ENCODE measurements at regions not wholly inside any gene's neighbourhood (a gene's known extent, or its start where the extent isn't known, plus 50 kb on each side); places are given as distances from the start of the nearest gene placed in this dataset.

DNA sequence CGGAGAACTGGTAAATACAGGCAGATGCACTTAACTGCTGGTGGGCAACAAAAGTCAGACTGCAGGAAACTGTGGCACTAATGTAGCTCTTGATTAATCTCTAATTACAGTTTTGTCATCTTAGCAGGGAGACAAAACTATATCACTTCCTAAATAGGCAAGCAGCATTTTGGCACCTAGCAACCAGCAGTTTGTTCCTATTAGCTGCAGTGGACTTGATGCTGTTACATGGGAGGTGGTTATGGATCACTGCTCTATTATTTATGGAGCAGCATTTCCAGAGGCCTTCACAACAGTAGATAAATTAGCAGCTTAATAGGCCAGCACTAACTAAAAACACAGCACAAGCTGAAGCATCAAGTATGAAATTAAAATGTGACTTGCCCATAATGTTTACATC lies 518.3 kb upstream of the ITGA1 start:
- no peak overlapping the region for H3K4ac ChIP-seq (replicated peaks; ENCODE audit: insufficient read length, low read depth, low read length)
- H2BK20ac ChIP-seq (ENCODE audit: low read length) = no peak overlapping the region
- H2BK120ac ChIP-seq (replicated peaks; ENCODE audit: low read depth, low read length) = no peak overlapping the region
- TF ChIP-seq CBX8 (IDR thresholded peaks at IDR 0.05; ENCODE audit: borderline replicate concordance, low read depth, low read length) (no peak), POU5F1 (IDR thresholded peaks at IDR 0.05; ENCODE audit: low read depth, low read length) (no peak), TAF7 (optimal IDR thresholded peaks at IDR 0.05; ENCODE audit: borderline replicate concordance, low read depth, low read length) (no peak), SAP30 (IDR thresholded peaks at IDR 0.05; ENCODE audit: insufficient read depth, insufficient replicate concordance, low read length) (no peak), KDM1A (IDR thresholded peaks at IDR 0.05; ENCODE audit: borderline replicate concordance, low read length) (no peak), SUZ12 (IDR thresholded peaks at IDR 0.05; ENCODE audit: low read length) (no peak), JUN (IDR thresholded peaks at IDR 0.05; ENCODE audit: low read depth, low read length) (no peak), YY1 (IDR thresholded peaks at IDR 0.05; ENCODE audit: low read depth, low read length) (no peak), CTBP2 (IDR thresholded peaks at IDR 0.05; ENCODE audit: borderline replicate concordance, insufficient read depth, insufficient read length, low read length) (no peak), SIRT6 (IDR thresholded peaks at IDR 0.05; ENCODE audit: low read length) (no peak), NANOG (IDR thresholded peaks at IDR 0.05; ENCODE audit: insufficient read depth, low read depth, low read length, poor library complexity, severe bottlenecking) (no peak)
- TF ChIP-seq, protein P1, sequence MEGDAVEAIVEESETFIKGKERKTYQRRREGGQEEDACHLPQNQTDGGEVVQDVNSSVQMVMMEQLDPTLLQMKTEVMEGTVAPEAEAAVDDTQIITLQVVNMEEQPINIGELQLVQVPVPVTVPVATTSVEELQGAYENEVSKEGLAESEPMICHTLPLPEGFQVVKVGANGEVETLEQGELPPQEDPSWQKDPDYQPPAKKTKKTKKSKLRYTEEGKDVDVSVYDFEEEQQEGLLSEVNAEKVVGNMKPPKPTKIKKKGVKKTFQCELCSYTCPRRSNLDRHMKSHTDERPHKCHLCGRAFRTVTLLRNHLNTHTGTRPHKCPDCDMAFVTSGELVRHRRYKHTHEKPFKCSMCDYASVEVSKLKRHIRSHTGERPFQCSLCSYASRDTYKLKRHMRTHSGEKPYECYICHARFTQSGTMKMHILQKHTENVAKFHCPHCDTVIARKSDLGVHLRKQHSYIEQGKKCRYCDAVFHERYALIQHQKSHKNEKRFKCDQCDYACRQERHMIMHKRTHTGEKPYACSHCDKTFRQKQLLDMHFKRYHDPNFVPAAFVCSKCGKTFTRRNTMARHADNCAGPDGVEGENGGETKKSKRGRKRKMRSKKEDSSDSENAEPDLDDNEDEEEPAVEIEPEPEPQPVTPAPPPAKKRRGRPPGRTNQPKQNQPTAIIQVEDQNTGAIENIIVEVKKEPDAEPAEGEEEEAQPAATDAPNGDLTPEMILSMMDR (IDR thresholded peaks at IDR 0.05; ENCODE audit: control extremely low read depth in 1 of 3, insufficient read depth in 1 of 3, low read depth in 1 of 3, low read length in 3 of 3) = no peak
- no peaks in the 10 kb centered on the region for H3K23me2 ChIP-seq (ENCODE audit: low read depth, low read length)
- no peaks in the 10 kb centered on the region for H3K9me3 ChIP-seq (ENCODE audit: insufficient read depth in 2 of 2, low read depth in 1 of 2, low read length in 1 of 2)
- H2AFZ ChIP-seq (ENCODE audit: low read length) = peak overlapping the region; percentile 31; the same call in 1 of the 2 replicates
- no peak overlapping the region for H3K4me2 ChIP-seq (ENCODE audit: insufficient read depth in 1 of 2, low read depth in 2 of 2, low read length in 2 of 2)
- no peaks in the 10 kb centered on the region for H3K79me1 ChIP-seq (ENCODE audit: low read depth, low read length)
- no peak overlapping the region for H3K14ac ChIP-seq (ENCODE audit: insufficient read length)
- H3K27me3 ChIP-seq (replicated peaks in 1 of 4; ENCODE audit: control insufficient read depth in 3 of 4, extremely low read depth in 1 of 4, insufficient read depth in 3 of 4, low read length in 3 of 4) = no peaks in the 10 kb centered on the region
- H3K4me3 ChIP-seq (ENCODE audit: extremely low read depth in 1 of 4, insufficient read depth in 2 of 4, low read depth in 3 of 4, low read length in 4 of 4) = no peak overlapping the region
- no peak overlapping the region for H2BK5ac ChIP-seq (ENCODE audit: low read depth, low read length)
- H3K18ac ChIP-seq (ENCODE audit: extremely low read depth, low read length) = no peak overlapping the region
- POLR2A ChIA-PET (ENCODE audit: partially characterized antibody) = no interaction called here
- no peak for FAIRE-seq
- CTCF ChIA-PET (ENCODE audit: partially characterized antibody) = no interaction called here
- no peaks in the 10 kb centered on the region for H3K79me2 ChIP-seq (ENCODE audit: control insufficient read depth in 1 of 2, insufficient read depth in 2 of 2, low read length in 2 of 2)
- H2BK15ac ChIP-seq (ENCODE audit: low read length) = no peak overlapping the region
- no peak overlapping the region for H4K5ac ChIP-seq (ENCODE audit: insufficient read length, low read depth, low read length)
- no peak overlapping the region for H3K56ac ChIP-seq (replicated peaks; ENCODE audit: insufficient read length, low read depth, low read length)
- H3K36me3 ChIP-seq (ENCODE audit: control insufficient read depth in 2 of 4, insufficient read depth in 4 of 4, low read length in 3 of 4) = no peaks in the 10 kb centered on the region
- no peak overlapping the region for H2AK5ac ChIP-seq (ENCODE audit: low read depth, low read length)
- H2BK12ac ChIP-seq (ENCODE audit: low read depth, low read length) = no peak overlapping the region
- no peak overlapping the region for H3K27ac ChIP-seq (ENCODE audit: low read depth, low read length)
- DNase-seq (ENCODE audit: low read depth in 1 of 2, low spot score in 2 of 2) = no peak
- 96% methylated on average over 1 of the region's 1 CpG; no CpG with 5 or more reads in 1 of the 2 experiments for WGBS, 2 experiments (ENCODE audit: extremely low coverage in 1 of 2, insufficient coverage in 1 of 2, insufficient read length in 1 of 2, insufficient replicate concordance in 2 of 2, low coverage in 1 of 2, low lambda C conversion rate in 2 of 2, missing lambda C conversion rate in 1 of 2)
- no peak overlapping the region for H3K9ac ChIP-seq (replicated peaks in 1 of 4; ENCODE audit: extremely low read depth in 1 of 4, low read depth in 3 of 4, low read length in 3 of 4)
- H3K23ac ChIP-seq (ENCODE audit: insufficient read length) = no peak overlapping the region
- H4K91ac ChIP-seq (replicated peaks; ENCODE audit: insufficient read length, low read length) = no peak overlapping the region
- peaks cover 0 to 8% (median 2%) of the 10 kb centered on the region in 4 experiments; a peak in 3 of 7 replicates for H3K4me1 ChIP-seq (replicated peaks in 1 of 4; ENCODE audit: control insufficient read depth in 3 of 4, insufficient read depth in 4 of 4, low read length in 3 of 4)
- H4K8ac ChIP-seq (ENCODE audit: extremely low read depth, insufficient read depth, low read length) = no peak overlapping the region
- no peaks in the 10 kb centered on the region for H4K20me1 ChIP-seq (replicated peaks in 1 of 2; ENCODE audit: control insufficient read depth in 1 of 2, insufficient read depth in 2 of 2, low read length in 2 of 2)

Measured in H1 (cell line).